GM18511 (cell line): ENCODE measurements at regions not wholly inside any gene's neighbourhood (a gene's known extent, or its start where the extent isn't known, plus 50 kb on each side); places are given as distances from the start of the nearest gene placed in this dataset.
"Not testable (repeated sequence)": the region's sequence is repeated elsewhere in the genome, so short reads cannot be mapped to it uniquely, and the experiment has no call there.

ENCODE experiments used
- ATAC-seq: cut with Tn5 transposase; IDR thresholded peaks from one replicate; pipeline ENCODE4 v1.9.1; 2021; ENCODE audit warnings: mild to moderate bottlenecking, moderate library complexity; ENCODE audit not compliant: unreplicated experiment

- ATAC-seq = no peak
Measured at GRCh38 chr3:182124716-182125115, 413.0 kb downstream of the SOX2 start.

- ATAC-seq = no peak
Measured at GRCh38 chr3:182129740-182130139, 418.0 kb downstream of the SOX2 start.

GRCh38 chr3:182133752-182134151, 422.0 kb downstream of the SOX2 start:
- no peak for ATAC-seq

- ATAC-seq = no peak
Measured at GRCh38 chr3:182135056-182135455, 423.3 kb downstream of the SOX2 start.

GRCh38 chr3:182136008-182136910, 424.5 kb downstream of the SOX2 start:
- ATAC-seq = no peak

- ATAC-seq = no peak
Measured at GRCh38 chr3:182138393-182138792, 426.7 kb downstream of the SOX2 start.

- ATAC-seq = no peak
Measured at GRCh38 chr3:182139627-182140357, 428.1 kb downstream of the SOX2 start.

GRCh38 chr3:182142928-182143327, 431.2 kb downstream of the SOX2 start:
- no peak for ATAC-seq

- ATAC-seq = no peak
Measured at GRCh38 chr3:182143903-182144302, 432.2 kb downstream of the SOX2 start.

- no peak for ATAC-seq
Measured at GRCh38 chr3:182148360-182148759, 436.6 kb downstream of the SOX2 start.

GRCh38 chr3:182149594-182149993, 437.9 kb downstream of the SOX2 start:
- no peak for ATAC-seq

GRCh38 chr3:182156326-182156725, 444.6 kb downstream of the SOX2 start:
- ATAC-seq = not testable (repeated sequence)

- no peak for ATAC-seq
Measured at GRCh38 chr3:182165234-182165633, 453.5 kb downstream of the SOX2 start.

GRCh38 chr3:182172534-182172933, 460.8 kb downstream of the SOX2 start:
- ATAC-seq = no peak

GRCh38 chr3:182178488-182179200, 466.9 kb downstream of the SOX2 start:
- no peak for ATAC-seq

GRCh38 chr3:182179631-182180030, 467.9 kb downstream of the SOX2 start:
- ATAC-seq = no peak

- ATAC-seq = no peak
Measured at GRCh38 chr3:182180654-182181385, 469.1 kb downstream of the SOX2 start.

- ATAC-seq = peak; percentile 76
Measured at GRCh38 chr3:182182531-182182968, 470.8 kb downstream of the SOX2 start.

- ATAC-seq = no peak
Measured at GRCh38 chr3:182183716-182184430, 472.1 kb downstream of the SOX2 start.

GRCh38 chr3:182185313-182185712, 473.6 kb downstream of the SOX2 start:
- no peak for ATAC-seq
